Fibroblast of lung (primary cell): ENCODE measurements at regions not wholly inside any gene's neighbourhood (a gene's known extent, or its start where the extent isn't known, plus 50 kb on each side); places are given as distances from the start of the nearest gene placed in this dataset.

Source experiments
- DNase-seq, 2 donors: peaks; one replicate each; pipeline versions ENCODE4 v3.0.0 to v3.0.0-alpha.2; 2010; ENCODE audit warnings: low read depth in 2 of 2
- H2AFZ ChIP-seq: 2 replicates; pipeline ENCODE4 v1.5.1; 2012; ENCODE audit warnings: low read length, control low read depth, inconsistent platforms
- H3K27ac ChIP-seq: 2 replicates; pipeline ENCODE4 v1.5.1; 2011; ENCODE audit warnings: low read length, control low read depth; ENCODE audit not compliant: insufficient read depth
- H3K27me3 ChIP-seq: 2 replicates; pipeline ENCODE4 v1.5.1; 2011; ENCODE audit warnings: mild to moderate bottlenecking, low read length; ENCODE audit not compliant: control insufficient read depth, insufficient read depth
- H3K36me3 ChIP-seq: 2 replicates; pipeline ENCODE4 v1.5.1; 2011; ENCODE audit warnings: low read length; ENCODE audit not compliant: control insufficient read depth, insufficient read depth
- H3K4me1 ChIP-seq: 2 replicates; pipeline ENCODE4 v1.5.1; 2011; ENCODE audit warnings: low read length; ENCODE audit not compliant: control insufficient read depth, insufficient read depth; ENCODE audit errors: extremely low read depth
- H3K4me2 ChIP-seq: 2 replicates; pipeline ENCODE4 v1.5.1; 2011; ENCODE audit warnings: low read length, control low read depth; ENCODE audit not compliant: insufficient read depth; ENCODE audit errors: extremely low read depth
- H3K4me3 ChIP-seq, 4 experiments: fragments of 200-600 bp in 1 of 4; sonication (generic) in 1 of 4; replicated peaks in 1 of 4; 2 replicates each; pipeline ENCODE4 v1.5.1; 2011 to 2016; ENCODE audit warnings: low read length in 4 of 4, low read depth in 3 of 4, mild to moderate bottlenecking in 3 of 4, control low read depth in 2 of 4, inconsistent platforms in 1 of 4, mixed read lengths in 1 of 4; ENCODE audit not compliant: insufficient read depth in 1 of 4; ENCODE audit errors: control extremely low read depth in 1 of 4
- H3K79me2 ChIP-seq: 2 replicates; pipeline ENCODE4 v1.5.1; 2012; ENCODE audit warnings: mild to moderate bottlenecking, low read length, inconsistent platforms; ENCODE audit not compliant: control insufficient read depth, insufficient read depth
- H3K9ac ChIP-seq: 2 replicates; pipeline ENCODE4 v1.5.1; 2011; ENCODE audit warnings: mild to moderate bottlenecking, low read length, control low read depth; ENCODE audit not compliant: insufficient read depth
- H3K9me3 ChIP-seq: 2 replicates; pipeline ENCODE4 v1.5.1; 2012; ENCODE audit warnings: low read depth, low read length; ENCODE audit not compliant: control insufficient read depth, insufficient read depth
- H4K20me1 ChIP-seq: 2 replicates; pipeline ENCODE4 v1.5.1; 2011; ENCODE audit warnings: low read length; ENCODE audit not compliant: control insufficient read depth, insufficient read depth; ENCODE audit errors: extremely low read depth
- CTCF ChIP-seq, 2 donors: IDR thresholded peaks in 1 of 2; conservative IDR thresholded peaks in 1 of 2; 1 replicate in 1 of 2; 2 replicates in 1 of 2; pipeline ENCODE4 v1.5.1; 2011 to 2012; ENCODE audit warnings: low read length in 2 of 2, control low read depth in 1 of 2, inconsistent platforms in 1 of 2, low read depth in 1 of 2, mild to moderate bottlenecking in 1 of 2
- EZH2 ChIP-seq: IDR thresholded peaks from 2 replicates; pipeline ENCODE4 v1.5.1; 2012; ENCODE audit warnings: low read length, control low read depth, mild to moderate bottlenecking; ENCODE audit errors: missing control alignments

GRCh38 chr11:127194521-127194920 lies 194.0 kb upstream of the KIRREL3 start:
- Histone ChIP-seq H3K79me2 (no peaks in the 10 kb centered on the region), H4K20me1 (no peaks in the 10 kb centered on the region), H3K27me3 (no peaks in the 10 kb centered on the region), H2AFZ (no peak overlapping the region), H3K4me3 (no peak overlapping the region), H3K4me2 (no peak overlapping the region), H3K9me3 (no peaks in the 10 kb centered on the region), H3K27ac (no peak overlapping the region), H3K9ac (no peak overlapping the region), H3K36me3 (no peaks in the 10 kb centered on the region), H3K4me1 (no peaks in the 10 kb centered on the region)
- TF ChIP-seq CTCF (conservative IDR thresholded peaks at IDR 0.05 in 1 of 2, IDR thresholded peaks at IDR 0.05 in 1 of 2; ENCODE audit: low read depth in 1 of 2, low read length in 2 of 2), result no peak
- TF ChIP-seq EZH2, result no peak
- DNase-seq, result no peak

- Histone ChIP-seq H3K9ac (no peak overlapping the region), H3K27me3 (no peaks in the 10 kb centered on the region), H3K9me3 (no peaks in the 10 kb centered on the region), H3K4me3 (no peak overlapping the region), H3K79me2 (no peaks in the 10 kb centered on the region), H3K4me2 (no peak overlapping the region), H4K20me1 (no peaks in the 10 kb centered on the region), H2AFZ (no peak overlapping the region), H3K27ac (no peak overlapping the region), H3K36me3 (no peaks in the 10 kb centered on the region), H3K4me1 (no peaks in the 10 kb centered on the region)
- no peak for DNase-seq
- no peak for TF ChIP-seq CTCF (conservative IDR thresholded peaks at IDR 0.05 in 1 of 2, IDR thresholded peaks at IDR 0.05 in 1 of 2; ENCODE audit: low read depth in 1 of 2, low read length in 2 of 2)
- TF ChIP-seq EZH2, result no peak
Measured at GRCh38 chr11:127193950-127194349, 193.4 kb upstream of the KIRREL3 start.

- no peaks in the 10 kb centered on the region for H3K36me3 ChIP-seq
- no peaks in the 10 kb centered on the region for H4K20me1 ChIP-seq
- DNase-seq, result no peak
- TF ChIP-seq EZH2 (no peak), CTCF (conservative IDR thresholded peaks at IDR 0.05 in 1 of 2, IDR thresholded peaks at IDR 0.05 in 1 of 2; ENCODE audit: low read depth in 1 of 2, low read length in 2 of 2) (no peak)
- H3K79me2 ChIP-seq, result no peaks in the 10 kb centered on the region
- H3K27ac ChIP-seq, result no peak overlapping the region
- no peak overlapping the region for H3K4me2 ChIP-seq
- no peaks in the 10 kb centered on the region for H3K9me3 ChIP-seq
- no peak overlapping the region for H3K9ac ChIP-seq
- no peak overlapping the region for H2AFZ ChIP-seq
- H3K4me1 ChIP-seq, result no peaks in the 10 kb centered on the region
- H3K27me3 ChIP-seq, result no peaks in the 10 kb centered on the region
- H3K4me3 ChIP-seq, result no peak overlapping the region
Measured at GRCh38 chr11:127191689-127192088, 191.1 kb upstream of the KIRREL3 start.
